NK-92 treated with Interleukin-12 subunit alpha and Interleukin-12 subunit beta, amount 100 ng/mL, for 24 hours (cell line): ENCODE measurements at regions not wholly inside any gene's neighbourhood (a gene's known extent, or its start where the extent isn't known, plus 50 kb on each side); places are given as distances from the start of the nearest gene placed in this dataset.

Experiments
- DNase-seq: peaks from one replicate; lab custom pipeline; 2025; lab: John Stamatoyannopoulos, UW

- no peak for DNase-seq
Measured at GRCh38 chr3:106611841-106612240, 743.0 kb upstream of the CBLB start.

GRCh38 chr3:106616556-106616955, 747.7 kb upstream of the CBLB start:
- no peak for DNase-seq

GRCh38 chr3:106617276-106617675, 748.5 kb upstream of the CBLB start:
- no peak for DNase-seq

- no peak for DNase-seq
Measured at GRCh38 chr3:106620646-106621045, 751.8 kb upstream of the CBLB start.

GRCh38 chr3:106624154-106624553, 753.1 kb upstream of the CCDC54 start:
- no peak for DNase-seq

GRCh38 chr3:106628407-106628806, 748.8 kb upstream of the CCDC54 start:
- DNase-seq = no peak

- no peak for DNase-seq
Measured at GRCh38 chr3:106629215-106629832, 747.9 kb upstream of the CCDC54 start.

GRCh38 chr3:106631373-106632108, 745.7 kb upstream of the CCDC54 start:
- DNase-seq = no peak

GRCh38 chr3:106635271-106635670, 742.0 kb upstream of the CCDC54 start:
- no peak for DNase-seq

GRCh38 chr3:106635826-106636225, 741.4 kb upstream of the CCDC54 start:
- DNase-seq = no peak

- no peak for DNase-seq
Measured at GRCh38 chr3:106640353-106640752, 736.9 kb upstream of the CCDC54 start.

- DNase-seq = no peak
Measured at GRCh38 chr3:106642161-106642560, 735.1 kb upstream of the CCDC54 start.

GRCh38 chr3:106643684-106644161, 733.5 kb upstream of the CCDC54 start:
- no peak for DNase-seq

- no peak for DNase-seq
Measured at GRCh38 chr3:106673926-106674569, 703.2 kb upstream of the CCDC54 start.

- no peak for DNase-seq
Measured at GRCh38 chr3:106675451-106675850, 701.8 kb upstream of the CCDC54 start.

- DNase-seq = no peak
Measured at GRCh38 chr3:106678657-106679390, 698.4 kb upstream of the CCDC54 start.

- DNase-seq = no peak
Measured at GRCh38 chr3:106683953-106684620, 693.2 kb upstream of the CCDC54 start.

- no peak for DNase-seq
Measured at GRCh38 chr3:106685745-106686144, 691.5 kb upstream of the CCDC54 start.

- no peak for DNase-seq
Measured at GRCh38 chr3:106687905-106688304, 689.3 kb upstream of the CCDC54 start.

GRCh38 chr3:106688464-106688863, 688.8 kb upstream of the CCDC54 start:
- no peak for DNase-seq

- no peak for DNase-seq
Measured at GRCh38 chr3:106691476-106691875, 685.8 kb upstream of the CCDC54 start.

- no peak for DNase-seq
Measured at GRCh38 chr3:106692624-106693023, 684.6 kb upstream of the CCDC54 start.
